Colon (tissue), 2 donors: ENCODE measurements at regions not wholly inside any gene's neighbourhood (a gene's known extent, or its start where the extent isn't known, plus 50 kb on each side); places are given as distances from the start of the nearest gene placed in this dataset.
"Not testable (repeated sequence)": the region's sequence is repeated elsewhere in the genome, so short reads cannot be mapped to it uniquely, and the experiment has no call there.

Source experiments
- FAIRE-seq: peaks from 2 replicates; lab custom pipeline; 2012; peaks lifted over from hg19 to GRCh38; lab: Jason Lieb, UNC
- donor health status: control.
- donor health status: control.

DNA sequence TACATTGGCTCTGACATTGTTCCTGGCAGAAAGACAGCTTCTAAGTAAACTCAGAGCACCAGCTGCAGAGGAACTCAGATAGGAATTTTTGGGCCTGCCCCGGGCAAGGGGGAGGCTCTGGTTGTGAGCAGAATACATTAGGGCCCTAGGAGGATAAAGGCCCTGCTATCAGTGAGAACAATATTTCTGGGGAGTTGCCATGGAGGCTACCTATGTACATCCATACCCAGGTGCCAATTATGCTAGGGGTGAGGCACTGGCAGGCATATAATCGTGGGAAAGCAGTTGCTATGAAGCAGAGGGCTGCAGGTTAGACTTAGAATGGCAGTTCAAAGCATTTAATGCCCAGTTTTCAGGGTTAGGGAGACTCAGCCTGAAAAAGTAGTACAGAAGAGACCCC lies 273.5 kb upstream of the EDA2R start:
- FAIRE-seq = no peak

DNA sequence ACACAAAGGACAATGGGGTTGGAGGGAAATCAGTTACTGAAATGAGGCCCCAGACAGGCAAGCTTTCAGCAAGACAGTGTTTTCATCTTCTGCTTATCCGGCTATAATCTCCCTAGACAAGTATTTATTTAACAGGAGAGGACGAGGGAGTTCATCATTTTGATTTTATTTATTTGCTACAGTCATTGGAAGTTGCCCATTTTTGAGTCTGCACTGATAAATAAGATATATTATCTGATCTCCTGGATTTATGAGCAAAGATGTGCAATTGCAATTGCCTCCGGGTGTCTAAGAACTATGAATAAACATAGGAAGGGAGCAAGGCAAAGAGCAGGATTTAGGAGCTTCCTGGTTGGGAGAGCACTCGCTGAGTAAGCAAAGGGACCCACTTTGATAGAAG lies 263.2 kb upstream of the EDA2R start:
- FAIRE-seq = no peak

DNA sequence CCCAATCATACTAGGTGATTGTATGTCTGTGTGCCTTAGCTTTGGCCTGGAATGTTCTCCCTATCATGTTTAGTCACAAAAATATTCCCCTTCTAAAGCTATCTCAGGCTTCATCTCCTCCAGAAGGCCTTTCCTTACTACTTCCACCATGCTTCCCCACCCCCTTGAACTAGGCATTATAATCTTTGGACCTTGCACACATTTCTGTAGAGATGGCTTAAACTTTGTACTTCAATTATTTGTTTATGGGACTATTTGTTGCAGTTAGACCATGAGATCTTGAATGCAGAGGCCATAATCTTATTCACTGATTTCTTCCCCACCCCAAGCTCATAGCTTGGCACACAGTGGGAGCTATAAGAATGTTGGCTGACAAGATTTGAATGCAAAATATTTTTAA lies 262.0 kb upstream of the EDA2R start:
- FAIRE-seq = peak; percentile 10

DNA sequence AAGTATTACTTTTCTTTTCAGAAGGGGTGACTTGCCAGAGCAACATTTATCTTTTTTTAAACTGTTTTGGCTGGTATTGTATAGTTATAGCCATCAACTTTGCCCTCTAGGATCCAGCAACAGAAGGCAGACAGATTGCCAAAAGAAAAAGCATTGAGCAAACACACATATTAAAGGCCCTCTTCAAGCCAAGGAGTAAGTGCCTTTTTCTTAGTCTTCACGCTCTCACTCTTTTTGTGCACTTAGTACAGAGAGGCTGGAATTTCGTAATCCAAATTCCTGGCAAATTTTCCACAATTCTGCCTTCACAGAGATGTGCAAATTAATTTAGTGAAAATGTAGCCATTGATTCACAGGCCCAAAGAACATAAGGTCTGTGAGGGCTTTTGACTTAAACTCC lies 253.1 kb upstream of the EDA2R start:
- no peak for FAIRE-seq

DNA sequence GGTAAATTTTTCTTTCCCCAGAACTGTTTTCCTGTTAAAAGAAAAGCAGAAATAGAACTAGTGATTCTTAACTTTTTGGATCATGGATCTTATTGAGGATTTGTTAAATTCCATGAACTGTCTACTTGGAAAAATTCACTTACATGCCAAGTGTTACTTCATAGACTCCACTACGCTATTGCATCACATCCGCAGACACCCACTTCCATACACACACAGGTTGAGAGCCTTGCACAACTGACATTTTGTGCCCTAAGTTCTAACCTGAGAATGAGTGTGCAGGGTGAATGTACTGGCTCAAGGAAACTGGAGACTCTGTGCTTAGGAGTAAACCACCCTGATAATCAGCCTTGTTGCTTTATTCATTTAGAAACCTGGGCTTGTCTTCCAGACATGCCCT lies 250.5 kb upstream of the EDA2R start:
- FAIRE-seq = no peak

DNA sequence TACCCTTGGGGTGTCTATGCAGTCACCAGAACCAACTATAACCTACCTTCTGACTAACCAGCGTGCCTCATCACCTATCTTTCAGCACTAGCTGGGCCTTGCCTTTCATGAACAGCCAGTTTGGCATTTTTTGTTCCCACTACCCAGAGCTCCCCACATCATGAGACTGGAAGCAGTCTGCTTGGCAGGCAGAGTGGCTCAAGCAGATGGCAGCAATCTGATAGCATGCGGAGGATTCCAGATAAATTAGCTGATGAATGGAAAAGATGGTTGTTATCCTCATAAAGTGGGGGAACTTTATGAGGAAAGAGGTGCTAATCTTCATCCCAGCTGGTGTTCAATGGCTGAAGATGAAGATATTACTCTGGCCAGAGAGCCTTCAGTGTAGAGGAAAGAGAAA lies 243.2 kb upstream of the EDA2R start:
- FAIRE-seq = no peak

DNA sequence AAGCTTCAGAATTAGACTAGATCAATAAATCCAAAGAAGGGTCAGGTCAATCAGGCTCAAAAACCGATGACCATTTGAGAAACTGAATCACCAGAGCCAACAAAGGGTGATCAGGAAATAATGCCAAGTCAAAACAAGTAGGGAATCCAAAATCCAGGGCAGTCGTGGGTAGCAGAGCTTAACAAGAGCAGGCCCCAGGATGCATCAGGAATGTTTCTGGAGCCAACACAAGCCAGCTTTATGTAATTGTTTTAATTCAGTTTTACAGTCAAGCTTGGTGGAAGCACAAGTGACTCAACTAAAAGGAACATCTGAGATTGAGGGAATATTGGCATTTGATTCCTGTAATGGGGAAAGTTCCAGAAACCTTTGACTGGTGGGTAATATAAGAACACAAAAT lies 237.9 kb upstream of the EDA2R start:
- FAIRE-seq = no peak

DNA sequence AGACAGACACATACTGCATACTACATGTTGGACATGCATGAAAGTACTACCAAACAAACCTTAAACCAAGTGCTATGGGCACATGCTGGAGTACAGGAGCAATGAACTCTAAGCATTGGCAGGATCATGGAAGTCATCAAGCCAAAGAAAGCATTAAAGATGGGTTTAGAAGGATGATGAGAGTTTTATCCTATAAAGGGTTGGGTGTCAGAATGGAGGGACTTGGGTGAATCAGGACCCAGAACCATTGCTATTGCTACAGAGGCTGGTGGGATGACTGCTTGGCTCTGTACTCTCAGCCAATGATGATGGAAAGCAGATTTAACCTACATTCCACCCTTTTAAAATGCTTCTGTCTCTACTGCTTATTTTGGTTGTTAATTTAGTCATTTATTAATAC lies 233.9 kb upstream of the EDA2R start:
- no peak for FAIRE-seq

DNA sequence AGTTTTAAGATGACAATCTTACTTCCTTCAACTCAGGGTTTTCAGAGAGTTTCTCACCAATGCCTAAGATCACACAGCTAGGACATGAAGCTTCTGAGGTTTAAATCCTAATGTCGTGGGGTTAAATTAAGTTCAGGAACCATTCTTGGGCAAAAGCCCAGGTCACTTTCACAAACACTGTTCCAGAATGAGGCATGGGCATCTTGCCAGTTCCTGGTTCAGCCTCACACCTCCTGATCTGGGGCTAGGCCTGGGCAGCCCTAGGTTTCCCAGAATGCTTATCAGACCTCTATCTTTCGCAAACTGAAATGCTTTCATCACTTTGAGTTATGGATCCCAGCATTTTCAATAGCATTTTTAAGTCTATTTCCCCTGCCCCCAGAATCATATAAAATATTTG lies 224.8 kb upstream of the EDA2R start:
- FAIRE-seq = no peak

DNA sequence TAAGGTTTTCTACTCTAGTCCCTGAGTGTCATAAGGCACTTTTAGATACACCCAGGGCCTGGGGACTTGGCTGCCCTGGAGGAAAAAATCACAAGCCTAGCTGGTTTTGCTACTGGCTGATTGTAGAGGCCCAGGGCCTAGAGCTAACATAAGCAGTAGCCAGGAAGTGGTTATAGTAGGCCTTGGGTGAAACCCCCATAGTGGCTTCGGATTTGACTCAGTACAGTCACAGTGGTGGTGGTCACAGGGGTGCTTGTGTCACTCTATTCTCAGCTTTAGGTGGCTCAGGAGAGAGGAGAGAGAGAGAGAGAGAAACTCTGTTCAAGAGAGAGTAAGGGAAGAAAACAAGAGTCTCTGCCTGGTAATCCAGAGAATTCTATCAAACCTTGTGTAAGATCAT lies 194.5 kb upstream of the EDA2R start:
- FAIRE-seq = no peak

DNA sequence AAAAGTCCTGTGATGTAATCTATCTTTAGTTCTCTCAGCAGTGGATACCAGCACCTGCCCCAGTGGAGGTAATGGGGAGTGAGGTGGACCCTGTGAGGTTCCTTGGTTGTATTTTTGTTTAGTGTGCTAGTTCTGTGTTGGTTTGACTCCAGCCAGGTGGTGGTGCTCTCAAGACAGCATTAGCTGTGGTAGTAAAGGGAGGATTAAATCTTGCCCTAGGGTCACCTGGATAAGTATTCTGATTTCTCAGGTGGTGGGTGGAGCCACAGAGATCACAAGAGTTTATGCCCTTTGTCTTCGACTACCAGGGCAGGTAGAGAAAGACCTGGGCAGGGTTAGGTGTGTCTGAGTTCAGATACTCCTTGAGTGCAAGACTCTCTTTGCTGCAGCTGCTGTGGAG lies 176.3 kb upstream of the EDA2R start:
- no peak for FAIRE-seq

DNA sequence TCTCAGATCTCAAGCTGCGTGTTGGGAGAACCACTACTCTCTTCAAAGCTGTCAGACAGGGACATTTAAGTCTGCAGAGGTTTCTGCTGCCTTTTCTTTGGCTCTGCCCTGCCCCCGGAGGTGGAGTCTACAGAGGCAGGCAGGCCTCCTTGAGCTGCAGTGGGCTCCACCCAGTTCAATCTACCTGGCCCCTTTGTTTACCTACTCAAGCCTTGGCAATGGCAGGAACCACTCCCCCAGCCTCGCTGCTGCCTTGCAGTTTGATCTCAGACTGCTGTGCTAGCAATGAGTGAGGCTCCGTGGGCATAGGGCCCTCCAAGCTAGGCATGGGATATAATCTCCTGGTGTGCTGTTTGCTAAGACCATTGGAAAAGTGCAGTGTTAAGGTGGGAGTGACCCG lies 155.6 kb upstream of the EDA2R start:
- FAIRE-seq = not testable (repeated sequence)

DNA sequence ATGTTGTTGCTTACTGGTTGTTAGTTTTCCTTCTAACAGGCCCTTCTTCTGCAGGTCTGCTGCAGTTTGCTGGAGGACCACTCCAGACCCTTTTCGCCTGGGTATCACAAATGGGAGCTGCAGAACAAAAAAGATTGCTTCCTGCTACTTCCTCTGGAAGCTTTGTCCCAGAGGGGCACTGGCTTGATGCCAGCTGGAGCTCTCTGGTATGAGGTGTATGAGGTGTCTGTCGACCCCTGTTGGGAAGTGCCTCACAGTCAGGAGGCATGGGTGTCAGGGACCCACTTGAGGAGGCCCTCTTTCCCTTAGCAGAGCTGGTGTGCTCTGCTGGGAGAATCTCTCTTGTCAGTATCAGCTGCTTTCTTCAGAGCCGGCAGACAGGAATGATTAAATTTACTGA lies 127.4 kb upstream of the EDA2R start:
- FAIRE-seq = no peak

DNA sequence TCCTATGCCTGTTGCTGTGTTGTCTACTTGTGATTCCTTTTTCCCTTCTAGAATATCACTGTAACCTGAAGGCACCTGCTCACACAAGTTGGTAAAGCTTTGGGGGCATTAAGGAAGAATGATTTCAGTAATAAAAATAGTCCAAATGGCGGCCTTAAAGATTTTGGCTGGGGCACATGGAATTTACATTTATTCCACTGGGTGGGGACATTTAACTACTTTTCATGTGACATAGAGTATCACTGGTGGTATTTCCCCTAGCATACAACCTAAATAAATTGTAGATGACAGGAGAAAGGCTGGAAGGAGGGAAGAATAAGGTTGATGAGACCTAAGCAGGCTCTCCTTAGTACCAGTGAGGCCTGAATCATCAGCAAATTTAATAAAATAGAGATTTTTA lies 121.8 kb upstream of the EDA2R start:
- FAIRE-seq = no peak

DNA sequence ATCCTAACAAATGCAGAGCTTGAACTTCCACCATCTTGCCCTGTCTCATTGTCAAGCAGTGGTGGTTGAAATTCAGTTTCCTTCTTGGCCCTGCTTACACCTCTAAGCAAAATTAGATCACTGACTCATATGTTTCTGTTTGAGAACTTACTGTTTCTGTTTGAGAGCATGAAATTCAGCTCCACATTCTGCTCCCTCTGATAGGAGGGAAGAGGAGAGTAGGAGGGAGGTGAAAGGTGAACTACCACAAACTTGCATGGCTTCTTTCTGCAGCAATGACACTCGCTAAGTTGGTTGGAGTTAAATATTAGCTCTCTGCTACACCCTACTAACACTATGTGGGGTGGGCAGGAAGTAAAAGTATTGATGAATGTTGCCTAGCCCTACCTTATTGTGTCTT lies 117.8 kb upstream of the EDA2R start:
- no peak for FAIRE-seq

DNA sequence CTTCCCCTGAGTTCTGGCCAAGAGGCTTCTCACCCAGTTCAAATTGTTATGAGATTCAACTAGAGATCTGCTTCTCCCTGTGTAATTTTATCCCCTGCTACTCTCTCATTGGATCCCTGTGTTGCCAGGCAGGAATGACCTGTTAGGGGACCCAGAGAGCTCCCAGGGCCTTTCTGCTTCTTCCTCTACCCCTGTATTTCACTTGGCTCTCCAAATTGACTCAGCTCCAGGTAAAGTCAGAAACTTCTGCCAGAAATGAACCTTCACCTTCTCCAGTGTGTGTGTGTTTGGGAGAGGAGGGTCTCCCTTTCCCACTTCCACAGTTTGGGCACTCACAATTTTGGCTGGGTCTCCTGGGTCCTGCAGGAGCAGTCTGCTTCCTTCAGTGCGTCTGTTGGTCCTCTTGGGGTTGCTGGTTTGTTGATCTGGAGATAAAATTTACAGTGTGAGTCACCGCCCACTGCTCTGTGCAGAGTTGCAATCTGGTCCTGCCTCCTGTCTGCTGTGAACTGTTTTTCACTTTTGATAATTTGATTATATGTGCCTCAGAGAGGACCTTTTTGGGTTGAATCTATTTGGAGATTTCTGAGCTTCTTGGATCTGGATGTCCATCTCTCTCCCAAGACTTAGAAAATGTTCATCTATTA lies 112.4 kb upstream of the EDA2R start:
- no peak for FAIRE-seq

DNA sequence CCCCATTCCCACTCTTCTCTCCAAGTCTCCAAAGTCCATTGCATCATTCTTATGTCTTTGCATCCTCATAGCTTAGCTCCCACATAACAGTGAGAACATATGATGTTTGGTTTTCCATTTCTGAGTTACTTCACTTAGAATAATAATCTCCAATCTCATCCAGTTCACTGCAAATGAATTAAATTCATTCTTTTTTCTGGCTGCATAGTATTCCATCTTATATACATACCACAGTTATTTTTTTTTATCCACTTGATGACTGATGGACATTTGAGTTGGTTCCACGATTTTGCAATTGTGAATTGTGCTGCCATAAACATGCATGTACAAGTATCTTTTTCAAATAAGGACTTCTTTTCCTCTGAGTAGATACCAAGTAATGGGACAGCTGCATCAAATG lies 105.6 kb upstream of the EDA2R start:
- FAIRE-seq = not testable (repeated sequence)

DNA sequence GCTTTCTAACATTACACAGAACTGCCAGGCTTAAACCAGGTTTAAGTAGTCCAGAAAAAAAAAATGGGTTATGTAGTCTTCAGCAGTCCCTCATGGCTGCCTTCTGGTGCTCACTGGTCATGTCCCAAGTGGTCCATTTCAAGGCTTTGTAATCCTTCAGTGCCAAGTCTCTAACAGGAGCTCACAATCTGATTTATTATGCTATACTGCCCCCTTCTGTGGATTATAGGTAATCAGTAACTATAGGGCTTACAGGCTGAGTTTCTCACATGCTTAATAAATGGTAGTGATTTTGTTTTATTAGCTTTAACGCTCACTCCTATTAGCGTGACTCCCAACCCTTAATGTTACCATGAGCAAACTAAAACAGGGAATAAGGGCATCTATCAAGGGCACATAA lies 92.5 kb upstream of the EDA2R start:
- FAIRE-seq = no peak

DNA sequence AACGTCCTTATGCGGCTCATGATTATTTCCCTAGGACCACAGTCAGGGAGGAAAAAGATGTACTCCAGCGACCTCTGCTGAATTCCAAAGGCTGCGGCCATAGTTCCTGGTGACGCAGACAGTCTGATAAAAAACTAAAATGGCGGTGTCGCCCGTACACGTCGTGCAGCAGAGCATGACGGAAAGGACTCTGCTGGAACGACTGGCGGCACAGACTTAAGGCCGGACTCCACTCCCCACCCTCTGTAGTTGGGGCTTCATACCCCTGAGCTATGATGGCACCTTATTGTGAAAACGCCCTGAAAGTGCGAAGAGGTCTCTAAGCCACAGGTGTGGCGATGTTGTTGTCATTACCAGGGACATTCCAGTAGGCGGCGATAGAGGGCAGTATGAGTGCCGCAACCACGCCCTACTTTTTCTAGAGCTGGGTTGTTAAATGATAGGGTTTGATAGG lies 90.0 kb upstream of the EDA2R start:
- peak; percentile 73 for FAIRE-seq

DNA sequence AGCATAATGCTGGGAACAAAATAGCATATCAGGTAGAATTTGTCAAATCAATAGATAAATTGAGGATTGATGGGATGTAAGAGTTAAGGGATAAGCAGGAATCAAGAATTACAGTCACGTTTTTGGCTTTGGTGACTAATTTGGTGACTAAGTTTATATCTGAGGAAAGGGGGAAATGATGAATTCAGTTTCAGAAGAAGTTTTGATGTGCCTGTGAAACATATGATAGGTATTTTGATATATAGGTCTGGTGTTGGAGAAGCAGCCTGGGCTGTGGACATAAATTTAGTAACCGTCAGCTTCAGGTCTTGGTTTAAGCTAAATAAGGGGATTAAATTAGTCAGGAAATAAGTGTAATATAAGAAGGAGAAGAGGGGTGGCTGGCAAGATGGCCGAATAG lies 79.0 kb upstream of the EDA2R start:
- FAIRE-seq = no peak

DNA sequence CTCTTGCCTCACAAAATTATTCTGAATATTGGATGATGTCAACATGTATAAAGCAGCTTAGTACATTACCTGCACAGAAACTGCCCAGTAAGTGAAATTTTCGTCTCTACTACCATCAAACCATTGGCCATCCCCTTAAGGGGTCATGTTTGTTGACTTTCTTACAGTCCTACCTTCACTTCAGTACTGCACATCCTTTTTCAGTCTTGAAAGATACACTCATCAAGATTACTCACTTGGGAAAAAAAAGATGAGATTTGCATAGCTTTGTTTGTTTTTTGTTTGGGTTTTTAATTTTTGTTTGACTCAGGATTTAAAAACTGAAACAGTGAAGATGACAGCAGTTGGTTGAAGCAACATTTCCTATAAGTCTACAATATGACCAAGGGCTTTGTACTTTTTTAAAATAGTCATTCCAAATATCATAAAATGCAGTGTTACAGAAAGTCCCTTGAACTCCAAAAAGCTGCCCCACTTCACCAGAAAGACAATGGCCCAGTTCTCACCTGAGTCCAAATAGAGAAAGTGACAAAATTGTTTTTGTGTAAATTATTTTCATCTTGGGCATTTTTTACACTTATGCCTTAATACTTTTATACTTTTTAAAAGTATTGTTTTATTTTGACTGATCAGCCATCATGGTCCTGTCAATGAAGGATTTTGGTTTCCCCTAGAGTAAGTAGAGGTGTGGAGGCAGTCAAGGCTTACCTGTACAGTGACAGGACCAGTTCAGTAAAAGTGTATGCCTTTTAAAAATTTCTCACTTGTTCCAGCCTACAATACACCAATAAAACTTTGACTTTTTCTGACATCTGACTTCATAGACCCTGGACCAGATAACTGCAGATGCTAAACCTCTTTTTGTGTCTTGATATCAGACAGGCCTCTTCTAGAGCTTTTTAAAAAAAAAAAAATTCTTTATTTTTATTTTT lies 59.7 kb upstream of the EDA2R start:
- peak; percentile 41 for FAIRE-seq

DNA sequence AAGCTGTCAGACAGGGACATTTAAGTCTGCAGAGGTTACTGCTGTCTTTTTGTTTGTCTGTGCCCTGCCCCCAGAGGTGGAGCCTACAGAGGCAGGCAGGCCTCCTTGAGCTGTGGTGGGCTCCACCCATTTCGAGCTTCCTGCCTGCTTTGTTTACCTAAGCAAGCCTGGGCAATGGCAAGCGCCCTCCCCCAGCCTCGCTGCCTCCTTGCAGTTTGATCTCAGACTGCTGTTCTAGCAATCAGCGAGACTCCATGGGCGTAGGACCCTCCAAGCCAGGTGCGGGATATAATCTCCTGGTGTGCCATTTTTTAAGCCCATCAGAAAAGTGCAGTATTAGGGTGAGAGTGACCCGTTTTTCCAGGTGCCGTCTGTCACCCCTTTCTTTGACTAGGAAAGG lies 53.6 kb upstream of the EDA2R start:
- not testable (repeated sequence) for FAIRE-seq
